ENCODE measurements at regions not wholly inside any gene's neighbourhood (a gene's known extent, or its start where the extent isn't known, plus 50 kb on each side); places are given as distances from the start of the nearest gene placed in this dataset.
"Not testable (repeated sequence)": the region's sequence is repeated elsewhere in the genome, so short reads cannot be mapped to it uniquely, and the experiment has no call there.

GRCh38 chr5:12659686-12660085 is 755.4 kb upstream of the CTNND2 start:
- no peak overlapping the region for H3K27ac Mint-ChIP-seq
- TF ChIP-seq CTCF (IDR thresholded peaks at IDR 0.05; ENCODE audit: unreplicated experiment in 3 of 3), result no peak
- H3K4me1 Mint-ChIP-seq, result no peaks in the 10 kb centered on the region
- H3K27me3 Mint-ChIP-seq (ENCODE audit: low read depth), result peaks cover 8% of the 10 kb centered on the region
- H3K36me3 Mint-ChIP-seq (ENCODE audit: low read depth), result no peaks in the 10 kb centered on the region
- H3K4me3 Mint-ChIP-seq, result no peak overlapping the region
- H3K9me3 Mint-ChIP-seq, result peaks cover 3% of the 10 kb centered on the region

GRCh38 chr5:12658871-12659446 is 754.7 kb upstream of the CTNND2 start:
- H3K27ac Mint-ChIP-seq, result no peak overlapping the region
- H3K36me3 Mint-ChIP-seq (ENCODE audit: low read depth), result no peaks in the 10 kb centered on the region
- H3K4me3 Mint-ChIP-seq, result no peak overlapping the region
- no peaks in the 10 kb centered on the region for H3K4me1 Mint-ChIP-seq
- H3K27me3 Mint-ChIP-seq (ENCODE audit: low read depth), result peaks cover under 1% of the 10 kb centered on the region
- peaks cover 3% of the 10 kb centered on the region for H3K9me3 Mint-ChIP-seq
- TF ChIP-seq CTCF (IDR thresholded peaks at IDR 0.05; ENCODE audit: unreplicated experiment in 3 of 3), result no peak

GRCh38 chr5:12657914-12658474 is 753.7 kb upstream of the CTNND2 start:
- H3K9me3 Mint-ChIP-seq; H3K27me3 Mint-ChIP-seq (ENCODE audit: low read depth); H3K27ac Mint-ChIP-seq; H3K4me1 Mint-ChIP-seq; H3K4me3 Mint-ChIP-seq; H3K36me3 Mint-ChIP-seq (ENCODE audit: low read depth): not testable (repeated sequence)

- no peaks in the 10 kb centered on the region for H3K4me1 Mint-ChIP-seq
- H3K27ac Mint-ChIP-seq, result no peak overlapping the region
- no peaks in the 10 kb centered on the region for H3K36me3 Mint-ChIP-seq (ENCODE audit: low read depth)
- no peak for TF ChIP-seq CTCF (IDR thresholded peaks at IDR 0.05; ENCODE audit: unreplicated experiment in 3 of 3)
- H3K9me3 Mint-ChIP-seq, result no peaks in the 10 kb centered on the region
- H3K27me3 Mint-ChIP-seq (ENCODE audit: low read depth), result no peaks in the 10 kb centered on the region
- H3K4me3 Mint-ChIP-seq, result no peak overlapping the region
These were observed 751.4 kb upstream of the CTNND2 start for GRCh38 chr5:12655675-12656074.

GRCh38 chr5:12652201-12652600 is 748.0 kb upstream of the CTNND2 start:
- Mint-ChIP-seq H3K27ac (peak overlapping the region in 1 of 3 experiments; percentile 51), H3K36me3 (ENCODE audit: low read depth) (no peaks in the 10 kb centered on the region), H3K4me1 (no peaks in the 10 kb centered on the region), H3K27me3 (ENCODE audit: low read depth) (no peaks in the 10 kb centered on the region), H3K9me3 (no peaks in the 10 kb centered on the region), H3K4me3 (no peak overlapping the region)
- no peak for TF ChIP-seq CTCF (IDR thresholded peaks at IDR 0.05; ENCODE audit: unreplicated experiment in 3 of 3)

GRCh38 chr5:12648558-12648957 is 744.3 kb upstream of the CTNND2 start:
- H3K27me3 Mint-ChIP-seq (ENCODE audit: low read depth), result no peaks in the 10 kb centered on the region
- TF ChIP-seq CTCF (IDR thresholded peaks at IDR 0.05; ENCODE audit: unreplicated experiment in 3 of 3), result no peak
- no peaks in the 10 kb centered on the region for H3K4me1 Mint-ChIP-seq
- H3K27ac Mint-ChIP-seq, result no peak overlapping the region
- no peaks in the 10 kb centered on the region for H3K9me3 Mint-ChIP-seq
- no peaks in the 10 kb centered on the region for H3K36me3 Mint-ChIP-seq (ENCODE audit: low read depth)
- no peak overlapping the region for H3K4me3 Mint-ChIP-seq

All from nephron (organoid).